ENCODE measurements at regions not wholly inside any gene's neighbourhood (a gene's known extent, or its start where the extent isn't known, plus 50 kb on each side); places are given as distances from the start of the nearest gene placed in this dataset.

GRCh38 chr1:189847613-189848012 is 630.1 kb downstream of the BRINP3 start:
- DNase-seq = no peak

GRCh38 chr1:189851806-189852367 is 625.8 kb downstream of the BRINP3 start:
- DNase-seq = no peak

GRCh38 chr1:189859385-189859977 is 618.2 kb downstream of the BRINP3 start:
- DNase-seq = no peak

GRCh38 chr1:189866606-189867005 is 611.1 kb downstream of the BRINP3 start:
- DNase-seq = no peak

- DNase-seq = no peak
Observed at GRCh38 chr1:189868021-189868420, 609.6 kb downstream of the BRINP3 start.

GRCh38 chr1:189874715-189875435 is 602.8 kb downstream of the BRINP3 start:
- DNase-seq = no peak

- no peak for DNase-seq
Observed at GRCh38 chr1:189880135-189880534, 597.5 kb downstream of the BRINP3 start.

GRCh38 chr1:189899686-189900425 is 577.8 kb downstream of the BRINP3 start:
- no peak for DNase-seq

GRCh38 chr1:189904509-189904908 is 573.2 kb downstream of the BRINP3 start:
- no peak for DNase-seq

- DNase-seq = no peak
Observed at GRCh38 chr1:189908113-189908512, 569.6 kb downstream of the BRINP3 start.

- no peak for DNase-seq
Observed at GRCh38 chr1:189921613-189922012, 556.1 kb downstream of the BRINP3 start.

- no peak for DNase-seq
Observed at GRCh38 chr1:189927641-189928040, 550.0 kb downstream of the BRINP3 start.

GRCh38 chr1:189929501-189930099 is 548.1 kb downstream of the BRINP3 start:
- no peak for DNase-seq

- no peak for DNase-seq
Observed at GRCh38 chr1:189936861-189937260, 540.8 kb downstream of the BRINP3 start.

- DNase-seq = no peak
Observed at GRCh38 chr1:189939967-189940366, 537.7 kb downstream of the BRINP3 start.

- DNase-seq = no peak
Observed at GRCh38 chr1:189941922-189942321, 535.7 kb downstream of the BRINP3 start.

GRCh38 chr1:189958756-189959155 is 518.9 kb downstream of the BRINP3 start:
- DNase-seq = no peak

GRCh38 chr1:189960769-189961168 is 516.9 kb downstream of the BRINP3 start:
- DNase-seq = no peak

- no peak for DNase-seq
Observed at GRCh38 chr1:189962181-189962580, 515.5 kb downstream of the BRINP3 start.

- no peak for DNase-seq
Observed at GRCh38 chr1:189970331-189971230, 507.1 kb downstream of the BRINP3 start.

- DNase-seq = no peak
Observed at GRCh38 chr1:189971656-189972055, 506.0 kb downstream of the BRINP3 start.

- no peak for DNase-seq
Observed at GRCh38 chr1:189977184-189977583, 500.5 kb downstream of the BRINP3 start.
